GM18909 (cell line): ENCODE measurements at regions not wholly inside any gene's neighbourhood (a gene's known extent, or its start where the extent isn't known, plus 50 kb on each side); places are given as distances from the start of the nearest gene placed in this dataset.
"Not testable (repeated sequence)": the region's sequence is repeated elsewhere in the genome, so short reads cannot be mapped to it uniquely, and the experiment has no call there.

Source experiments
- ATAC-seq: cut with Tn5 transposase; IDR thresholded peaks from one replicate; pipeline ENCODE4 v1.9.1; 2021; ENCODE audit warnings: mild to moderate bottlenecking; ENCODE audit not compliant: unreplicated experiment, poor library complexity

- no peak for ATAC-seq
Observed at GRCh38 chr2:76193089-76193488, 482.4 kb upstream of the GCFC2 start.

- ATAC-seq, result no peak
Observed at GRCh38 chr2:76188334-76189008, 477.8 kb upstream of the GCFC2 start.

- ATAC-seq, result no peak
Observed at GRCh38 chr2:76187415-76187814, 476.7 kb upstream of the GCFC2 start.

- no peak for ATAC-seq
Observed at GRCh38 chr2:76180676-76181075, 470.0 kb upstream of the GCFC2 start.

GRCh38 chr2:76178610-76179009 is 467.9 kb upstream of the GCFC2 start:
- no peak for ATAC-seq

- no peak for ATAC-seq
Observed at GRCh38 chr2:76175295-76175694, 464.6 kb upstream of the GCFC2 start.

GRCh38 chr2:76174505-76174904 is 463.8 kb upstream of the GCFC2 start:
- ATAC-seq, result no peak

- not testable (repeated sequence) for ATAC-seq
Observed at GRCh38 chr2:76173206-76173605, 462.5 kb upstream of the GCFC2 start.

- not testable (repeated sequence) for ATAC-seq
Observed at GRCh38 chr2:76172154-76172595, 461.5 kb upstream of the GCFC2 start.

GRCh38 chr2:76170856-76171255 is 460.1 kb upstream of the GCFC2 start:
- ATAC-seq, result no peak

GRCh38 chr2:76170009-76170384 is 459.3 kb upstream of the GCFC2 start:
- no peak for ATAC-seq

GRCh38 chr2:76169276-76170008 is 458.7 kb upstream of the GCFC2 start:
- no peak for ATAC-seq

GRCh38 chr2:76163860-76164259 is 453.1 kb upstream of the GCFC2 start:
- ATAC-seq, result no peak

- ATAC-seq, result no peak
Observed at GRCh38 chr2:76160670-76161069, 450.0 kb upstream of the GCFC2 start.

GRCh38 chr2:76159042-76159648 is 448.4 kb upstream of the GCFC2 start:
- no peak for ATAC-seq

GRCh38 chr2:76157531-76157930 is 446.8 kb upstream of the GCFC2 start:
- no peak for ATAC-seq

- no peak for ATAC-seq
Observed at GRCh38 chr2:76154981-76155380, 444.3 kb upstream of the GCFC2 start.

- ATAC-seq, result no peak
Observed at GRCh38 chr2:76149846-76150245, 439.1 kb upstream of the GCFC2 start.

GRCh38 chr2:76139303-76139702 is 428.6 kb upstream of the GCFC2 start:
- not testable (repeated sequence) for ATAC-seq

- no peak for ATAC-seq
Observed at GRCh38 chr2:76128622-76129021, 417.9 kb upstream of the GCFC2 start.

- ATAC-seq, result no peak
Observed at GRCh38 chr2:76120176-76120575, 409.5 kb upstream of the GCFC2 start.
